NCI-H1436 (cell line): ENCODE measurements at regions not wholly inside any gene's neighbourhood (a gene's known extent, or its start where the extent isn't known, plus 50 kb on each side); places are given as distances from the start of the nearest gene placed in this dataset.

Source experiments
- DNase-seq: peaks from one replicate; lab custom pipeline; 2025; lab: John Stamatoyannopoulos, UW

GRCh38 chr4:187236209-187236890 lies 512.7 kb upstream of the FAT1 start:
- no peak for DNase-seq

DNA sequence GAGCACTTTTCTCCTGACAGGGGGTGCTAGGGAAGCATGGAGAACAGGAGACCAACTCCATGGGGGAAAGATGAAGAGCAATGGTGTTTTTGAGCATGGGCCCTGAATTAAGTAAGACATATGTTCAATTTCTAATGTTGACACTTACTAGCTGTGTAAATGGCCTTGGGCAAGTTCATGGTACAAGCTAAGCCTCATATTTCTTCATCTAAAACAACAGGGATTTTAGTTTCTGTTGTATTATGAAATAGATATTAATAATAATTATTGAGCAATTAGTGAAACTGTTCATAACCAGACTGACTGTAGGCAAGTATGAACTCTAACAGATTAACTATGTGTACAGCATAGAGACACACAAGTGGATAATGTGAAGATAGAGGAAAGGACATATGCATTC lies 515.0 kb upstream of the FAT1 start:
- DNase-seq = no peak

- no peak for DNase-seq
Measured at GRCh38 chr4:187251896-187252295, 528.2 kb upstream of the FAT1 start.

DNA sequence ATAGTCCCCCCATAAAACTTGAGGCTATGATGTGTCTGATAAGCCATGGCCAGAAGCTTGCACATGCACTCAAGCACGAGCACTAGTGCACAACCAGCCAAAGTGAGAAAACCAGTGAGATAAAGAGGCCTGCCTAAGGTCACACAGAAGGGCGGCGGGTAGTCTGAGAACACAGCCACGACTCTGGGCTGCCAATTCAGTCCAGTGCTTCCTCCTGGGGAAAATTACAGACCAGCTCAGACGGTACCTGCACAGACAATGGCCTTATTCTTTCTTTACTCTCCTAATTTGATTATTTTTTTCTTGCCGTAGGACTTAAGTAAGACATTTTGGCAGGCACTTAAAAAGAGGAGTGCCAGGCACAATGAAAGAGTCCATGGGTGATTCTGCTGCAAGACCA lies 533.2 kb upstream of the FAT1 start:
- DNase-seq = no peak

DNA sequence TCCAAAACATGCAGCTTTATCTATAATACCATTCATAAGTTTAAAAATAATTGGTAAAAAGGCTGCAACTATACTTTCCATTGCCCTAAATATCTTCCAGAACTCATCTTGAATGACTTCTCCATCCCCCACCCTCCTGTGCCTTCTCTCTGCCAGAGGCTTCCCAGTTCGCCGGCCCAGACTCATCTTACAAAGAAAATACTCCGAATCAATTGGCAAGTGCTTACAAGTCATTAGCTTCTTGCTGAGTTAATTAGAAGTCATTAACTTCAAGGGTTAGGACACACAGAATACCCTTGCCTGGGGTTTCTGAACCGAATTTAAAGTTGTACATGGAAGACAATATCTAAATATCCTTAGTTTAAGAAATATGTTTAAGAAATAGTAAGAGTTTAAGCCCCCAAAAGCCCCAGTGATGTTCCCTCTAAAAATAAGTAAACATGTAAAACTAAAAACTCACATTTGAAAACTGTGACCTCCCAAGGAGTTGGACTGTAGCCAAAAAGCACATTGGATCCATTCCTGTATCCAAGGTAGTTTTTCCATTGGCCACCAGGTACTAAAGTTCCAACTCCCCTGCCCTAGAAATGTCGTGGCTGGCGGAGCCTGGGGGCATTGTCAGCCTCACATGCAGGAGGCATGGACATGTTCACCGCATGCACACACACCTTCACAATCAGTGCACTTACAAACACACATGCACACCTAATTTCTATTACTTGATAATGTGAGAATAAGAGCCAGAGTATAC lies 535.2 kb upstream of the FAT1 start:
- no peak for DNase-seq

DNA sequence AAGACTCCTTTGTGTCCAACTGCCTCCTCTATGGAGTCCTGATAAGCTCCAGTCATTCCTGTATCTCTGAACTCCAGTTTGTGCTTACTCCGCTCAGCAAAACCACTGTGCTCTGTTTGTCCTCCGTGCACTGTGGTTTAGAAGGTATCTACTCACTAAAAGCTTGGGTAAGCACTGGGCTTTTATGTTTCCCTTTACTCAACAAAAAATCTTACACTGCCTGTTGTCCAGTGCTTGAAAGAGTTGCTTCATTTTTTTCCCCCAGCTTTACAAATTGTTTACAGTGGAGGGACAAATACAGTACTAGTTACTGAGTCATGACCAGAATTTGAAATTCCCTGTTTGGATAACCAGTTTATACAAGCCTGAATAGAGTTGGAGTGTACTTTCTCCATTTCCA lies 545.3 kb upstream of the FAT1 start:
- no peak for DNase-seq

- no peak for DNase-seq
Measured at GRCh38 chr4:187270154-187270553, 546.5 kb upstream of the FAT1 start.

- no peak for DNase-seq
Measured at GRCh38 chr4:187271848-187272247, 548.2 kb upstream of the FAT1 start.

DNA sequence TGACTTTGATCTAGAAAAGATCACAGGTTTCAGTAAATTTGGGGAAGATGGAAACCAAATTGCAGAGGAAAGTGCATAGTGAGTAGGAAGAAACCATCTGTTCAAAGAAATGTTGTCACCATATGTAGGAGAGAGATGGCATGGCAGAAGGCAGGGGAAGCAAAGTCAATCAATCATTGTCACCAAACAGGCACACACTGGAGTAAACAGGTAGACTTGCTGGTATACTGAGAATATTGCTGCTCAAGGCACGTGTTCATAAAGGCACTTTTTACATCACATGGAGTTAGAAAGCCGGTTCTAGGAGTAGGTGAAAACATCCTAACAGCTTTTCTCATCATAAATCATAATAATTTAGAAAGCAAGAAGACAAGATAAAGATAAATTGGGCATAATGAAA lies 550.5 kb upstream of the FAT1 start:
- DNase-seq = no peak

- DNase-seq = no peak
Measured at GRCh38 chr4:187276736-187277408, 553.2 kb upstream of the FAT1 start.

GRCh38 chr4:187283201-187283955 lies 559.7 kb upstream of the FAT1 start:
- no peak for DNase-seq

- DNase-seq = no peak
Measured at GRCh38 chr4:187286525-187286924, 562.9 kb upstream of the FAT1 start.

- no peak for DNase-seq
Measured at GRCh38 chr4:187289371-187289770, 565.7 kb upstream of the FAT1 start.

DNA sequence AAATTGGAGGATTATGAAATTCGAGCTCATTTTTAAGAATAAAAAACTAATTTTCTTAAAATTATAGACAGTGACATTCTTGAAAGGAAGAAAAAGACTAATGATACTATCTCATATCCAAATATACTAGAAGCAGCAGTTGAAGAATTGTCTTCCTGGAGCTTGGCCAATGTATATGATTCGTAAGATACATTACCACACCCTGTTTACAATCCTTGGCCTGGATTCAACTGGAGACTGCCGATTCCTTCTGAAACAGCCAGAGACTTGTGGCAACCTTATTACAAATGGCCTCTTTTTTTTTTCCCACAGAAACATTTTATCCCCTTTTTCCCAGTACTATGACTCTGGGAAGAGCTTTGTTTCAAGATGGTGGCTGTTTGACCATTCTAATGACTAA lies 571.2 kb upstream of the FAT1 start:
- no peak for DNase-seq

DNA sequence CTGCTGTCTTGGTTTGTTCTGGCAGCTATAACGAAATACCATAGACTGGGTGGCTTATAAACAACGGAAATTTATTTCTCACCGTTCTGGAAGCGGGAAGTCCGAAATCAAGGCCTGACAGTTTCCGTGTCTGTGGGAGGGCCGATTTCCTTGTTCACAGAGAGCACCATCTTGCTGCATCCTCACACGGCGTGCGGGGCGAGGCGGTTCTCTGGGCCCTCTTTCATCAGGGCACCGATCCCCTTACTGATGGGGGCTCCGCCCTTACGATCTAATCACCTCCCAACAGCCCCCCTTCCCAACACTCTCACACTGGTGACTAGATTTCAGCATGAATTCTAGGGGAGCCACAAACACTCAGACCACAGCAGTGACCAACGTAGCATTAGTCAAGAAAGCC lies 578.3 kb upstream of the FAT1 start:
- no peak for DNase-seq

DNA sequence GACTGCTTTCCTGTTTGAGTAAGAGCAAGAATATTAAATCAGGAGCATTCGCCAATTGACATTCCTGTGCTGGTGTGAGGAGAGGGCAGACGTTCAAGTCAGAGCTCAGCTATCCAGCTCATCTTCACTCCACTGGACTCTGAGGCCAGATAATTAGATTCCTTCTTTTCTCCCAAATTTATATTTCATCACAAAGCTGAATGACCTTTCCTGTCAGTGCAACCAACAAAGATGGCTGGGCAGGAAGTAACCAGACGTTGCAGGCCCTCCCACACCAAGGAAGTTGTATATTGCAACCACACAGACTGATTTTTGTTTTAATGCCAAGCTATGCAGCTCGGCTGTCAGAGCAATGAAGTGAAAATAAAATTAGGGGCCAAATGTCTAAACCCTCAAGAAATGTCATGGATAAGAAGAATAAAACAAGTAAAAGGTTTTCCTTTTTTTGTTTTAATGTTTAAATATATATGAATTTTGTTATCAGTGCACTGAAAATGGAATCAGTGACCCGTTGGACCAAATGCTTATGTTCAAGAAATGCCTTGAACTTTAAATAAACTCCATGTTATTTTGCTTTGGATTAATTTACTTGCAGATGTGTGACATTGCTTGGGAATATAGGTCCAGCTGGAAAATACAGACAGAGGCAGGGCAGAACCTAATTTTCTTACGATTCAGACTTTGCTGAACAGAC lies 578.9 kb upstream of the FAT1 start:
- DNase-seq = no peak

- no peak for DNase-seq
Measured at GRCh38 chr4:187304133-187304532, 580.5 kb upstream of the FAT1 start.

- no peak for DNase-seq
Measured at GRCh38 chr4:187307131-187307530, 583.5 kb upstream of the FAT1 start.

GRCh38 chr4:187309456-187309855 lies 585.8 kb upstream of the FAT1 start:
- no peak for DNase-seq

- no peak for DNase-seq
Measured at GRCh38 chr4:187312299-187312698, 588.6 kb upstream of the FAT1 start.

- DNase-seq = no peak
Measured at GRCh38 chr4:187317799-187318198, 594.1 kb upstream of the FAT1 start.

- no peak for DNase-seq
Measured at GRCh38 chr4:187321711-187322110, 598.1 kb upstream of the FAT1 start.
